Muscle layer of colon (tissue), 2 donors: ENCODE measurements at regions not wholly inside any gene's neighbourhood (a gene's known extent, or its start where the extent isn't known, plus 50 kb on each side); places are given as distances from the start of the nearest gene placed in this dataset.
"Not testable (repeated sequence)": the region's sequence is repeated elsewhere in the genome, so short reads cannot be mapped to it uniquely, and the experiment has no call there.

Experiments
- H3K27ac ChIP-seq: one replicate; pipeline ENCODE4 v1.7.0; 2013; ENCODE audit warnings: low read depth, mild to moderate bottlenecking, low read length, moderate library complexity
- H3K27me3 ChIP-seq, 2 donors: one replicate each; pipeline ENCODE4 v1.7.0; 2013; ENCODE audit warnings: low read length in 2 of 2, mild to moderate bottlenecking in 2 of 2; ENCODE audit not compliant: insufficient read depth in 2 of 2, control insufficient read depth in 1 of 2
- H3K36me3 ChIP-seq: one replicate; pipeline ENCODE4 v1.7.0; 2013; ENCODE audit warnings: mild to moderate bottlenecking, low read length; ENCODE audit not compliant: insufficient read depth
- H3K4me1 ChIP-seq: one replicate; pipeline ENCODE4 v1.7.0; 2013; ENCODE audit warnings: mild to moderate bottlenecking, low read length; ENCODE audit not compliant: insufficient read depth
- H3K4me3 ChIP-seq, 2 donors: one replicate each; pipeline ENCODE4 v1.7.0; 2013; ENCODE audit warnings: low read length in 2 of 2, low read depth in 1 of 2, mild to moderate bottlenecking in 1 of 2, moderate library complexity in 1 of 2
- H3K9ac ChIP-seq: one replicate; pipeline ENCODE4 v1.7.0; 2013; ENCODE audit warnings: low read length
- H3K9me3 ChIP-seq: one replicate; pipeline ENCODE4 v1.7.0; 2013; ENCODE audit warnings: mild to moderate bottlenecking, low read length
- donor health status: abdominal sarcoma.
- donor health status: Adenocarcinoma of cecum.

- Histone ChIP-seq H3K9ac (no peak overlapping the region), H3K9me3 (no peaks in the 10 kb centered on the region), H3K4me3 (no peak overlapping the region), H3K36me3 (no peaks in the 10 kb centered on the region), H3K4me1 (no peaks in the 10 kb centered on the region), H3K27me3 (no peaks in the 10 kb centered on the region), H3K27ac (no peak overlapping the region)
Observed at GRCh38 chr2:88933091-88933490, 241.6 kb downstream of the RPIA start.

- H3K4me1 ChIP-seq: no peaks in the 10 kb centered on the region
- H3K4me3 ChIP-seq: no peak overlapping the region
- H3K9me3 ChIP-seq: no peaks in the 10 kb centered on the region
- H3K9ac ChIP-seq: no peak overlapping the region
- no peak overlapping the region for H3K27ac ChIP-seq
- no peaks in the 10 kb centered on the region for H3K27me3 ChIP-seq
- no peaks in the 10 kb centered on the region for H3K36me3 ChIP-seq
Observed at GRCh38 chr2:88933980-88934379, 242.5 kb downstream of the RPIA start.

- not testable (repeated sequence) for H3K27ac ChIP-seq, H3K4me3 ChIP-seq, H3K9ac ChIP-seq, H3K36me3 ChIP-seq, H3K9me3 ChIP-seq, H3K27me3 ChIP-seq, H3K4me1 ChIP-seq
Observed at GRCh38 chr2:88941178-88941577, 249.7 kb downstream of the RPIA start.

- Histone ChIP-seq H3K4me3 (no peak overlapping the region), H3K9me3 (no peaks in the 10 kb centered on the region), H3K27me3 (no peaks in the 10 kb centered on the region), H3K9ac (no peak overlapping the region), H3K36me3 (no peaks in the 10 kb centered on the region), H3K27ac (no peak overlapping the region), H3K4me1 (no peaks in the 10 kb centered on the region)
Observed at GRCh38 chr2:88942798-88943197, 251.3 kb downstream of the RPIA start.

- Histone ChIP-seq H3K27me3 (no peaks in the 10 kb centered on the region), H3K4me1 (no peaks in the 10 kb centered on the region), H3K4me3 (no peak overlapping the region), H3K27ac (no peak overlapping the region), H3K36me3 (no peaks in the 10 kb centered on the region), H3K9me3 (no peaks in the 10 kb centered on the region), H3K9ac (no peak overlapping the region)
Observed at GRCh38 chr2:88949336-88949735, 257.9 kb downstream of the RPIA start.

- Histone ChIP-seq H3K27me3 (no peaks in the 10 kb centered on the region), H3K4me1 (no peaks in the 10 kb centered on the region), H3K9ac (no peak overlapping the region), H3K27ac (no peak overlapping the region), H3K36me3 (no peaks in the 10 kb centered on the region), H3K4me3 (no peak overlapping the region), H3K9me3 (no peaks in the 10 kb centered on the region)
Observed at GRCh38 chr2:88950010-88950409, 258.5 kb downstream of the RPIA start.

GRCh38 chr2:88955607-88956006, 264.1 kb downstream of the RPIA start:
- Histone ChIP-seq H3K27me3 (no peaks in the 10 kb centered on the region), H3K36me3 (no peaks in the 10 kb centered on the region), H3K4me1 (no peaks in the 10 kb centered on the region)

GRCh38 chr2:88959480-88960204, 268.2 kb downstream of the RPIA start:
- Histone ChIP-seq H3K9ac (no peak overlapping the region), H3K27me3 (no peaks in the 10 kb centered on the region), H3K4me3 (no peak overlapping the region), H3K9me3 (no peaks in the 10 kb centered on the region), H3K4me1 (no peaks in the 10 kb centered on the region), H3K36me3 (no peaks in the 10 kb centered on the region), H3K27ac (no peak overlapping the region)

More at GRCh38 chr2:88955607-88956006, 264.1 kb downstream of the RPIA start:
- Histone ChIP-seq H3K9me3 (no peaks in the 10 kb centered on the region), H3K4me3 (no peak overlapping the region), H3K27ac (no peak overlapping the region), H3K9ac (no peak overlapping the region)

GRCh38 chr2:88961323-88961722, 269.9 kb downstream of the RPIA start:
- H3K4me3 ChIP-seq, H3K27ac ChIP-seq, H3K36me3 ChIP-seq, H3K27me3 ChIP-seq, H3K9me3 ChIP-seq, H3K9ac ChIP-seq, H3K4me1 ChIP-seq: not testable (repeated sequence)

GRCh38 chr2:88967844-88968243, 276.4 kb downstream of the RPIA start:
- Histone ChIP-seq H3K27me3 (no peaks in the 10 kb centered on the region), H3K9me3 (no peaks in the 10 kb centered on the region), H3K4me3 (no peak overlapping the region), H3K27ac (no peak overlapping the region), H3K4me1 (no peaks in the 10 kb centered on the region), H3K36me3 (no peaks in the 10 kb centered on the region), H3K9ac (no peak overlapping the region)

- H3K4me1 ChIP-seq, H3K27ac ChIP-seq, H3K27me3 ChIP-seq: not testable (repeated sequence)
Observed at GRCh38 chr2:88978011-88978410, 286.5 kb downstream of the RPIA start.

GRCh38 chr2:88978446-88978845, 287.0 kb downstream of the RPIA start:
- H3K4me1 ChIP-seq, H3K9me3 ChIP-seq, H3K27me3 ChIP-seq, H3K4me3 ChIP-seq, H3K27ac ChIP-seq, H3K36me3 ChIP-seq, H3K9ac ChIP-seq: not testable (repeated sequence)

More at GRCh38 chr2:88978011-88978410, 286.5 kb downstream of the RPIA start:
- not testable (repeated sequence) for H3K4me3 ChIP-seq, H3K9me3 ChIP-seq, H3K9ac ChIP-seq, H3K36me3 ChIP-seq
